ENCODE measurements at regions not wholly inside any gene's neighbourhood (a gene's known extent, or its start where the extent isn't known, plus 50 kb on each side); places are given as distances from the start of the nearest gene placed in this dataset.

DNA sequence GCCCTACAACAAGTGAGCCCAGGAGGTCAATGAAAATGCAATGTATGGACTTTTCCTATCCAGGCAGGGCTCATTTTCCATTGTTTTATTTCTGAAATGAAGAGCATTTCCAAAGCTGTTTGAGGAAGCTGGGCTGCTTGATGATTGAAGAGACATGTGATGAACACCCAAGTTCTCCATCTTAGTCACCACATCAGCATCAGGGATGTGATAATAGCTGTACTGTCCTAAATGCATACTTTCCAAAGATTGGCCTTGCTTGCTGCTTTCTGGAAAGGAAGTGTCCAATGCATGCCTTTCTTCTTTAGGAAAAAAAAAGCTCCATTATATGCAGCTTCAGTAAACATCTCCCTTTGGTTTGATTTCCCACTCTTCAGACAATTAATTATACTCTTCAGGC lies 425.9 kb upstream of the RUNX1 start:
- no peak for DNase-seq
- no peak overlapping the region for H3K4me2 ChIP-seq (ENCODE audit: low read depth, low read length)

DNA sequence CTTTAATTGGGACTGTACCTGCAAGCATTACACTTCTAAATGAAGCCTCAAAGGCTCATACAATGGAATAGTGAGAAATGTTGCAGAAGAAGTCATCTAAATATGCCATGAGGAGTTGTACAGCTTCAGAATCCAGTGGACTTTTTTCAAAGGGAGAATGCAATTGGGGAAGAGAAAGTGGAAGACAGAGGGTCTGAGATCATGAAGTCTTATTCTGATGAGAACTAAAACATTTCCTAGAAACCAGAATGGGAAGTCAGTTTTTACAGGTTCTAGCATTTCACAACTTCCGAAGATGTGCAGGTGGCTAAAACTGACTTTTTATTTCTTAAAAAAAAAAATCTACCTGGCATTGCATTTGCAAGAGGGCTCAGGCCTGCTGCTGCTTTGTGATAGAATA lies 424.4 kb upstream of the RUNX1 start:
- Histone ChIP-seq H3K27ac (ENCODE audit: low read length) (no peak overlapping the region), H3K36me3 (replicated peaks; ENCODE audit: insufficient read depth, low read length) (no peaks in the 10 kb centered on the region), H3K4me2 (ENCODE audit: low read depth, low read length) (no peak overlapping the region), H3K9me3 (replicated peaks; ENCODE audit: insufficient read depth, low read length) (no peaks in the 10 kb centered on the region), H3K79me2 (ENCODE audit: low read length) (no peaks in the 10 kb centered on the region), H3F3A (ENCODE audit: insufficient read depth, low read length) (no peaks in the 10 kb centered on the region), H3K4me1 (ENCODE audit: low read length) (no peaks in the 10 kb centered on the region), H2AFZ (ENCODE audit: low read length) (no peak overlapping the region), H3K4me3 (ENCODE audit: low read length) (no peak overlapping the region), H3K9ac (ENCODE audit: low read length) (no peak overlapping the region), H3K9me2 (replicated peaks; ENCODE audit: insufficient read depth, low read length) (no peaks in the 10 kb centered on the region), H4K20me1 (ENCODE audit: insufficient read depth, low read length) (no peaks in the 10 kb centered on the region), H3K27me3 (replicated peaks; ENCODE audit: insufficient read depth, low read length) (no peaks in the 10 kb centered on the region)
- TF ChIP-seq, protein P1, sequence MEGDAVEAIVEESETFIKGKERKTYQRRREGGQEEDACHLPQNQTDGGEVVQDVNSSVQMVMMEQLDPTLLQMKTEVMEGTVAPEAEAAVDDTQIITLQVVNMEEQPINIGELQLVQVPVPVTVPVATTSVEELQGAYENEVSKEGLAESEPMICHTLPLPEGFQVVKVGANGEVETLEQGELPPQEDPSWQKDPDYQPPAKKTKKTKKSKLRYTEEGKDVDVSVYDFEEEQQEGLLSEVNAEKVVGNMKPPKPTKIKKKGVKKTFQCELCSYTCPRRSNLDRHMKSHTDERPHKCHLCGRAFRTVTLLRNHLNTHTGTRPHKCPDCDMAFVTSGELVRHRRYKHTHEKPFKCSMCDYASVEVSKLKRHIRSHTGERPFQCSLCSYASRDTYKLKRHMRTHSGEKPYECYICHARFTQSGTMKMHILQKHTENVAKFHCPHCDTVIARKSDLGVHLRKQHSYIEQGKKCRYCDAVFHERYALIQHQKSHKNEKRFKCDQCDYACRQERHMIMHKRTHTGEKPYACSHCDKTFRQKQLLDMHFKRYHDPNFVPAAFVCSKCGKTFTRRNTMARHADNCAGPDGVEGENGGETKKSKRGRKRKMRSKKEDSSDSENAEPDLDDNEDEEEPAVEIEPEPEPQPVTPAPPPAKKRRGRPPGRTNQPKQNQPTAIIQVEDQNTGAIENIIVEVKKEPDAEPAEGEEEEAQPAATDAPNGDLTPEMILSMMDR (IDR thresholded peaks at IDR 0.05; ENCODE audit: low read length): no peak
- TF ChIP-seq EZH2 (optimal IDR thresholded peaks at IDR 0.05; ENCODE audit: low read depth, low read length): no peak
- no peak for TF ChIP-seq EZH2phosphoT487 (IDR thresholded peaks at IDR 0.05; ENCODE audit: low read length)
- DNase-seq: no peak

More for the DNA sequence above, 425.9 kb upstream of the RUNX1 start:
- no peaks in the 10 kb centered on the region for H4K20me1 ChIP-seq (ENCODE audit: insufficient read depth, low read length)
- H3K9ac ChIP-seq (ENCODE audit: low read length): no peak overlapping the region
- TF ChIP-seq, protein P1 (IDR thresholded peaks at IDR 0.05; ENCODE audit: low read length): no peak
- TF ChIP-seq EZH2 (optimal IDR thresholded peaks at IDR 0.05; ENCODE audit: low read depth, low read length) (no peak), EZH2phosphoT487 (IDR thresholded peaks at IDR 0.05; ENCODE audit: low read length) (no peak)
- H3F3A ChIP-seq (ENCODE audit: insufficient read depth, low read length): no peaks in the 10 kb centered on the region
- H3K9me3 ChIP-seq (replicated peaks; ENCODE audit: insufficient read depth, low read length): no peaks in the 10 kb centered on the region
- H2AFZ ChIP-seq (ENCODE audit: low read length): no peak overlapping the region
- no peaks in the 10 kb centered on the region for H3K9me2 ChIP-seq (replicated peaks; ENCODE audit: insufficient read depth, low read length)
- no peak overlapping the region for H3K27ac ChIP-seq (ENCODE audit: low read length)
- no peaks in the 10 kb centered on the region for H3K4me1 ChIP-seq (ENCODE audit: low read length)
- no peaks in the 10 kb centered on the region for H3K36me3 ChIP-seq (replicated peaks; ENCODE audit: insufficient read depth, low read length)
- no peaks in the 10 kb centered on the region for H3K79me2 ChIP-seq (ENCODE audit: low read length)
- no peak overlapping the region for H3K4me3 ChIP-seq (ENCODE audit: low read length)
- no peaks in the 10 kb centered on the region for H3K27me3 ChIP-seq (replicated peaks; ENCODE audit: insufficient read depth, low read length)

DNA sequence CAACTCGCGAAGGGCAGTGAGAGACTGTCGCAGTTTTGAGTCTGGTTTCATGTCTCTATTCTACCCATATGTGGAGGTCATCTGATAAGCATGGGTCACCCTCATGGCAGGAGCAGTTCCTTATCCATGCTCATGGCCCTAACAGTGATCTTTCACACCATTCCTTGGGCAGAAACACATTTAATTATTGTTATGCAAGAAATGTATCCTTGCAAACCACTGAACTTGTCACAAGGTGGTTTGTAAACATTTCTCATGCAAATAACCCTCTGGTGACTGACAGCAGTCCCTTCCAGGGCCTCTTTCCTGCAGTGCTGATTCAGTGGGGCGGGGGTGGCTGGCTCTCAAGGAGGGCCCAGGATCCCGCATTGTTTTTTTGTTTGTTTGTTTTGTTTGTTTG lies 421.4 kb upstream of the RUNX1 start:
- no peak overlapping the region for H3K27ac ChIP-seq (ENCODE audit: low read length)
- no peaks in the 10 kb centered on the region for H3K27me3 ChIP-seq (replicated peaks; ENCODE audit: insufficient read depth, low read length)
- no peaks in the 10 kb centered on the region for H3K36me3 ChIP-seq (replicated peaks; ENCODE audit: insufficient read depth, low read length)
- no peaks in the 10 kb centered on the region for H3F3A ChIP-seq (ENCODE audit: insufficient read depth, low read length)
- no peaks in the 10 kb centered on the region for H3K79me2 ChIP-seq (ENCODE audit: low read length)
- H3K4me3 ChIP-seq (ENCODE audit: low read length): no peak overlapping the region
- no peak overlapping the region for H2AFZ ChIP-seq (ENCODE audit: low read length)
- H3K9ac ChIP-seq (ENCODE audit: low read length): no peak overlapping the region
- no peaks in the 10 kb centered on the region for H3K9me3 ChIP-seq (replicated peaks; ENCODE audit: insufficient read depth, low read length)
- H3K4me2 ChIP-seq (ENCODE audit: low read depth, low read length): no peak overlapping the region
- H3K4me1 ChIP-seq (ENCODE audit: low read length): no peaks in the 10 kb centered on the region
- TF ChIP-seq, protein P1 (IDR thresholded peaks at IDR 0.05; ENCODE audit: low read length): no peak
- TF ChIP-seq EZH2 (optimal IDR thresholded peaks at IDR 0.05; ENCODE audit: low read depth, low read length): no peak
- no peak for TF ChIP-seq EZH2phosphoT487 (IDR thresholded peaks at IDR 0.05; ENCODE audit: low read length)
- no peak for DNase-seq
- no peaks in the 10 kb centered on the region for H4K20me1 ChIP-seq (ENCODE audit: insufficient read depth, low read length)
- H3K9me2 ChIP-seq (replicated peaks; ENCODE audit: insufficient read depth, low read length): no peaks in the 10 kb centered on the region
